Mesothelial cell of epicardium (in vitro differentiated cells): ENCODE measurements at regions not wholly inside any gene's neighbourhood (a gene's known extent, or its start where the extent isn't known, plus 50 kb on each side); places are given as distances from the start of the nearest gene placed in this dataset.

ENCODE experiments used
- DNase-seq, 2 experiments: peaks; one replicate each; pipeline ENCODE4 v3.0.0; 2021; ENCODE audit warnings: low spot score in 2 of 2; ENCODE audit not compliant: unreplicated experiment in 2 of 2
- H3K27ac Mint-ChIP-seq: 2 replicates; pipeline ENCODE4 v1.8.0; 2021; ENCODE audit warnings: mixed read lengths
- H3K27me3 Mint-ChIP-seq: 2 replicates; pipeline ENCODE4 v1.8.0; 2021; ENCODE audit warnings: low read depth, mixed read lengths
- H3K36me3 Mint-ChIP-seq: 2 replicates; pipeline ENCODE4 v1.8.0; 2021; ENCODE audit warnings: mixed read lengths
- H3K4me1 Mint-ChIP-seq: 2 replicates; pipeline ENCODE4 v1.8.0; 2021; ENCODE audit warnings: mixed read lengths
- H3K4me3 Mint-ChIP-seq: 2 replicates; pipeline ENCODE4 v1.8.0; 2021; ENCODE audit warnings: mild to moderate bottlenecking, moderate library complexity, mixed read lengths
- H3K9me3 Mint-ChIP-seq: 2 replicates; pipeline ENCODE4 v1.8.0; 2021; ENCODE audit warnings: mixed read lengths
- TF ChIP-seq, protein P1 (sequence below): fragments of 200-600 bp; sonication (generic); IDR thresholded peaks from one replicate; pipeline ENCODE4 v1.5.0; 2021; ENCODE audit warnings: antibody characterized with exemption; ENCODE audit not compliant: unreplicated experiment

GRCh38 chr3:95442766-95443165 is 1371.6 kb upstream of the EPHA6 start:
- no peaks in the 10 kb centered on the region for H3K36me3 Mint-ChIP-seq
- no peaks in the 10 kb centered on the region for H3K4me1 Mint-ChIP-seq
- H3K27me3 Mint-ChIP-seq = no peaks in the 10 kb centered on the region
- H3K27ac Mint-ChIP-seq = no peak overlapping the region
- DNase-seq = no peak
- H3K9me3 Mint-ChIP-seq = peaks cover 8% of the 10 kb centered on the region
- TF ChIP-seq, protein P1, sequence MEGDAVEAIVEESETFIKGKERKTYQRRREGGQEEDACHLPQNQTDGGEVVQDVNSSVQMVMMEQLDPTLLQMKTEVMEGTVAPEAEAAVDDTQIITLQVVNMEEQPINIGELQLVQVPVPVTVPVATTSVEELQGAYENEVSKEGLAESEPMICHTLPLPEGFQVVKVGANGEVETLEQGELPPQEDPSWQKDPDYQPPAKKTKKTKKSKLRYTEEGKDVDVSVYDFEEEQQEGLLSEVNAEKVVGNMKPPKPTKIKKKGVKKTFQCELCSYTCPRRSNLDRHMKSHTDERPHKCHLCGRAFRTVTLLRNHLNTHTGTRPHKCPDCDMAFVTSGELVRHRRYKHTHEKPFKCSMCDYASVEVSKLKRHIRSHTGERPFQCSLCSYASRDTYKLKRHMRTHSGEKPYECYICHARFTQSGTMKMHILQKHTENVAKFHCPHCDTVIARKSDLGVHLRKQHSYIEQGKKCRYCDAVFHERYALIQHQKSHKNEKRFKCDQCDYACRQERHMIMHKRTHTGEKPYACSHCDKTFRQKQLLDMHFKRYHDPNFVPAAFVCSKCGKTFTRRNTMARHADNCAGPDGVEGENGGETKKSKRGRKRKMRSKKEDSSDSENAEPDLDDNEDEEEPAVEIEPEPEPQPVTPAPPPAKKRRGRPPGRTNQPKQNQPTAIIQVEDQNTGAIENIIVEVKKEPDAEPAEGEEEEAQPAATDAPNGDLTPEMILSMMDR = no peak
- H3K4me3 Mint-ChIP-seq = no peak overlapping the region

DNA sequence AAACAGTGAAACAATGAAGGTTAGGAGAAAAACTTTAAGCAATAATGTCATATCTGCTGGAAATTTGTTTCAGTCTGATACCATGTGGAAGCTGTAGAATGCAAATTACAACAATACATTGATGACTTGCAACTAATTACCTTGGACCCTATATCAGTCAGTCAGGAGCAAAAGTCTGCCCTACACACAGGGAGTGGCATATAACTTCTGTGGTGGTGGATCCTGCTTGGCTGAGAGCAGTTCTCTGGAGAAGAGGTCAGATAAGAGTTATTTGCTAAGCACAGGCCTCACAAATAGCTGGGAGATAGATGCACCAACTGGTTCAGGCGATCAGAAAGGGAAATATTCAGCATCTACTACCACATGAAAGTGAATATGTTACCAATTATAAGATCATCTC is 1364.6 kb upstream of the EPHA6 start:
- H3K27me3 Mint-ChIP-seq = no peaks in the 10 kb centered on the region
- no peak overlapping the region for H3K27ac Mint-ChIP-seq
- H3K4me1 Mint-ChIP-seq = peaks cover 3% of the 10 kb centered on the region
- no peak for DNase-seq
- TF ChIP-seq, protein P1 = no peak
- H3K36me3 Mint-ChIP-seq = no peaks in the 10 kb centered on the region
- no peak overlapping the region for H3K4me3 Mint-ChIP-seq
- no peaks in the 10 kb centered on the region for H3K9me3 Mint-ChIP-seq

DNA sequence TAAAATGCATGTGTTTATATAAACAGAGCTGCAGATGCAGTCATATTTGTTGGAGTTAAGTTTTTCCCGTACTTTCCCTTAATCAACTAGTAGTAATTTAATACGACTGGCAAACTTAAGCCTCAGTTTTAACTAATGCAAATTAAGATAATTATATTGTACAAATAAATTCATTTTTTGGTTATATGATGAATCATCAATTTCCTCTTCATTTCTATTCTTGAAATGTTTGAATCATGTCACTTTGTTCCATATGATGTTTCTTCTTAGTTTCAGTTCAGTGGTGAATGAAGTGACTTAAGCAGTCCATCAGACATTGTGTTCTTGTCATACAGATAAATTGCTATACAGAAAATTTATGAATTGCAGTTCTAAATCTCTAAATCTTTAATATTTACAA is 1361.2 kb upstream of the EPHA6 start:
- Mint-ChIP-seq H3K27ac (no peak overlapping the region), H3K9me3 (no peaks in the 10 kb centered on the region), H3K27me3 (no peaks in the 10 kb centered on the region), H3K36me3 (no peaks in the 10 kb centered on the region), H3K4me3 (no peak overlapping the region), H3K4me1 (peaks cover 3% of the 10 kb centered on the region)
- DNase-seq = no peak
- TF ChIP-seq, protein P1 = no peak

DNA sequence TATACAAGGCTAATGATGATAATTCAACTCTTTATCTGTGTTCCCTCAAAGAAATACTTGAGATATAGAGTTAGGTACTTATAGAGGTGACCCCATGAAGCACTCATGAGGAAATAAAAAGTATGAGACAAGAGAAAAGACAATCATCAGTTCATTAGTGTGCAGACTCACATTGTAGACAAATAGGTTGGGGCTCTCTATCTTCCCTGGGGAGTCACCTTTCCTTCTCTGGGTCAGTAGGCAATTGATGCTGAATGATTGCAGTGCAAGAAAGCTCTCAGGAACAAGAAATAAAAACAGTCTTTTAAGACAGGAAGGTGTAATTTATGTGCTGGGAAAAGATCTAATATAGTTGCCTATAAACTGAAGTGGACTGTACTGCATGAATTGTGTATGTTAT is 1357.6 kb upstream of the EPHA6 start:
- Mint-ChIP-seq H3K4me1 (peaks cover 16% of the 10 kb centered on the region), H3K9me3 (no peaks in the 10 kb centered on the region), H3K27ac (no peak overlapping the region), H3K4me3 (no peak overlapping the region), H3K27me3 (no peaks in the 10 kb centered on the region), H3K36me3 (no peaks in the 10 kb centered on the region)
- TF ChIP-seq, protein P1 = no peak
- no peak for DNase-seq

DNA sequence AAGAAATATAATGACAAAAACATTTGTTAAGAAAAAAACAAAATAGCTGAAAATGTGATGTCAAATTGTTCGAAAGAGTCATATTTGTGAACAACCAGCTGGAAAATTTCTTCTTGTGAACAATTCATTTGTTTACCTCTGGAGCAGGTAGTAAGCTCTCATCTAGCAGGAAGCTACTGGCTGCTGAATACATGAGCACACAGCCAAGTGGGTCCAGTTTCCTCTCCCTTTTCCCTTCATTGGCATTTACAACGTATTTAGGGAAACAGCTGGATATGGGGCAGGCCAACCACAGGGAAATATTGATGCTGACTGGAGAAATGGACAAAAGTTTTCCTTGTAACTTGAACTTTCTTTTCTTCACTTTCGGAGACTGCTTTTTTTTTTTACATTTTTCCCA is 1354.7 kb upstream of the EPHA6 start:
- no peak for DNase-seq
- TF ChIP-seq, protein P1 = no peak
- Mint-ChIP-seq H3K36me3 (no peaks in the 10 kb centered on the region), H3K4me3 (no peak overlapping the region), H3K27ac (no peak overlapping the region), H3K27me3 (no peaks in the 10 kb centered on the region), H3K9me3 (no peaks in the 10 kb centered on the region), H3K4me1 (peaks cover 18% of the 10 kb centered on the region)

DNA sequence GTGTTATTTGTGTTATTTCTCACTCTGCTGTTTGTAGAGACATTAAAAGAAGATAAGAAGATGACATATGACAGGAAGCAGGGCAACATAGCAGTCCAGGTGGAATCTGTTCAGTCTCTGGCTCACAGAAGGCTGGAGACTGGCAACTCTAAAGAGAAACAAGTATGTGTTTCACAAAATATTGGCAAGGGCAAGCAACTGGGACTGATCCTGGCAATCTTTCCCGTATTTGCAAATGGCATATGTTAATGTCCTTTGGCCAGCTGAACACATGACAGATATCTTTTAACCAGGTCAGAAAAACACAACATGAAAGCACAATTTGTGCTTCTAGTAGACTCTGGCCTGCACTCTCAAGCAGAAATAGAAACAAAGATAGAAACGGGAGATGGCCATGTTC is 1354.1 kb upstream of the EPHA6 start:
- no peaks in the 10 kb centered on the region for H3K9me3 Mint-ChIP-seq
- no peak overlapping the region for H3K27ac Mint-ChIP-seq
- no peaks in the 10 kb centered on the region for H3K36me3 Mint-ChIP-seq
- TF ChIP-seq, protein P1 = no peak
- no peaks in the 10 kb centered on the region for H3K27me3 Mint-ChIP-seq
- H3K4me3 Mint-ChIP-seq = no peak overlapping the region
- peaks cover 18% of the 10 kb centered on the region for H3K4me1 Mint-ChIP-seq
- no peak for DNase-seq
